GM12874 (cell line): ENCODE measurements at regions not wholly inside any gene's neighbourhood (a gene's known extent, or its start where the extent isn't known, plus 50 kb on each side); places are given as distances from the start of the nearest gene placed in this dataset.

Source experiments
- CTCF ChIP-seq: IDR thresholded peaks from 2 replicates; pipeline ENCODE4 v1.5.1; 2011; ENCODE audit warnings: low read depth, mild to moderate bottlenecking, control low read depth, low read length, moderate library complexity; ENCODE audit not compliant: insufficient read depth

DNA sequence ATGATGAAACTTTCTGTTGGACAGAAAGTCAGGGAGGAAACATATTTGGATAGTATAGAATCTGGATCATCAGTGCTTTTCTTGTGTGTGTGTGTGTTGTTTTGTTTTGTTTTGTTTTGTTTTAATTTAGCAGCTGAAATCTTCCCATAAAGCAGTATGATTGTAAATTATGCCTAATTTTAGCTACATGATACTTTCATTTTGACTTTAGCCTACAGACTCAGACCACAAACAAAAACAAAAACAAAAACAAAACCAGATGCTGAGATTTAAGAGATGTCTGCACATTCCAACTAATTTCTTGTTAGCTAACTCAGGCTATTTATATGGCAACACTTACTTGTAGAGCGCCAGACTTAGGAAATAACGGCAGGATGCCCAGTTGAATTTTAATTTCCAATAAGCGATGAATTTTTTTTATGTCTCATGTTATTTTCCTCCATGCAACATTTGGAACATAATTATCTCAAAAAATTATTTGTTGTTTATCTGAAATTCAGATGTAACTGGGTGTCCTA, 119.5 kb upstream of the TRPC7 start:
- TF ChIP-seq CTCF, result no peak

GRCh38 chr5:136482206-136482605, 116.9 kb upstream of the TRPC7 start:
- no peak for TF ChIP-seq CTCF

DNA sequence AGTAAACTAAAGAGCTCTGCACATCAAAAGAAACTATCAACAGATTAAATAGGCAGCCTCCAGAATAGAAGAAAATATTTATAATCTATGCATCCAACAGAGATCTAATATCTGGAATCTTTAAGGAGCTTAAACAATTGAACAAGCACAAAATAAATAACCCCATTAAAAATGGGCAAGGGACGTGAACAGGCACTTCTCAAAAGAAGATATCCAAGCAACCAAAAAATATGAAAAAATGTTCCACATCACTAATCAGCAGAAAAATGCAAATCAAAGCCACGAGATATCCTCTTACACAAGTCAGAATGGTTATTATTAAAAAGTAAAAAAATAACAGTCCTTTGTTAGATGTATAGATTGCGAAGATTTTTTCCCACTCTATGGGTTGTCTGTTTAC, 109.1 kb upstream of the TRPC7 start:
- TF ChIP-seq CTCF, result no peak

- no peak for TF ChIP-seq CTCF
These were observed 102.3 kb upstream of the TRPC7 start for GRCh38 chr5:136467632-136468031.

DNA sequence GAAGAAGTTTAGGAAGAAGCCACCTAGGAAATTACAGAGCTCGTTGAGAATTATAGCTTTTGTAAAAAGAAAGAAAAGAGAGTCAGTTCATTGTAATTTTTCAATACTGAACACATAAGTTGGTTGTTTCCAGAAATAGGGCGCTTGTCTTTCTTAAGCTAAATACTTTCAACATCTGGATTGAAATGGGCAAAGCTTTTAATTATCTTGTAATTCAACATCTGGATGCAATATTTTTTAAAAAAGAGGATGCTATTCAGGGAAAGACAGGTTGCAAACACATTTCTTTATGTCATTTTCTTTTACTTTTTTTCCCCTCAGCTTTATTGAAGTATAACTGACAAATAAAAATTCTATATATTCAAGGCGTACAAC, 100.7 kb upstream of the TRPC7 start:
- no peak for TF ChIP-seq CTCF

DNA sequence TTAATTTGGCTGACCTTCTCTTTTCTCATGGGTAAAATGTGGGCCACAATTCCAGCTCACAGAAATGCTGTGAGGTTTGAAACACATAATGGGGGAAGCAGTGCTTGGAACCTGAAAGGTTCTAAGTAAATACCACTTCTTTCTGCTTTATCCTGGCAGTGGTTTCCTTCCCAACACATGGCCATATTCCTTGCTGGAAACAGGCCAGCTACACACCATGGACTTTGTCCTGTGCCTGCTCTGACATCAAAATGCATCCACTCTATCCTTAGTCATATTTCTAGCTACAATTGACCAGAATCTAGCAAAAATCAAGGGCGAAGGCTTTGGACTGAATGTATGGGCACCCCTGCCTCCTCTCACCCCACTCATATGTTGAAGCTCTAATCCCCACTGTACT, 93.1 kb upstream of the TRPC7 start:
- TF ChIP-seq CTCF, result no peak

DNA sequence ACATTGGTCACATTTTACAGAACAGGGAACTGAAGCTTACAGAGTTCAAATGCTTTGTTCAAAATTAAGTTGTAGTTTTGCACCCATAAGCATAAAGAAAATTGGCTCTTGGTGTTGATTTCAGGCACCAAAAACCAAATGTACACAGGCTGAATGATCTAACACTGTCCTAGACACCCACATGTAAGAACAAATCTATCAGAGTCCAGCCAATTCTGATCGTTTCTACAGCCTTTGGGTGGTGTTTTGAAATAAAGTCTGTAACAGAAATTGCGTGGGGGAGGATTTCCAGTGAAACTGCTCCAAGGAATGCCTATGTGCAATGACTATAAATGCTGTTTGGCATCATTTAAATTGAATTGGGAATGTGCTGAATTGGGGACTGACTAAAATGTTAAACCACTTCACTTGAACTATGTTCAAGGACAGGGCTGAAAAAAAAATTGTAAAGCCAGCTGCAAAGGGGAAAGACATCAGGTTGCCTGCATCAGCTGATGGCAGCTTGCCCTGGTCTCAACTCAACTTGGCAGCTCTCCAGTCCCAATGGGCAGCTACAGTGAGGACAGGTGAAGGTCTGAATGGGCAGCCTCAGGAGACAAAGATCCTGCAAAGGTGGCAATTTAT, 92.2 kb upstream of the TRPC7 start:
- no peak for TF ChIP-seq CTCF

- TF ChIP-seq CTCF, result no peak
These were observed 90.1 kb upstream of the TRPC7 start for GRCh38 chr5:136455409-136455808.
